LHCN-M2 (cell line): ENCODE measurements at regions not wholly inside any gene's neighbourhood (a gene's known extent, or its start where the extent isn't known, plus 50 kb on each side); places are given as distances from the start of the nearest gene placed in this dataset.

Source experiments
- DNase-seq: peaks from one replicate; pipeline ENCODE4 v3.0.0-alpha.2; 2012; ENCODE audit warnings: low read depth

DNA sequence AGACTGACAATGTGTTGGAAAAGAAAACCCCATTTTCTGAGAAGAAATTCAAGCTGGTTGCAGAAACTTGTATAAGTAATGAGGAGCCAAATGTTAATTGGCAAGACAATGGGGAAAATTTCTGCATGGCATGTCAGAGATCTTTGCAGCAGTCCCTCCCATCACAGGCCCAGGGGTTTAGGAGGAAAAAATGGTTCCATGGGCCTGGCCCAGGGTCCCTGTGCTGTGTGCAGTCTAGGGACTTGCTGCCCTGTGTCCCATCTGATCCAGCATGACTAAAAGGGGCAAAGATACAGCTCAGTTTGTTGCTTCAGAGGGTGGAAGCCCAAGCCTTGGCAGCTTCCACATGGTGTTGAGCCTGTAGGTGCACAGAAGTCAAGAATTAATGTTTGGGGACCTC lies 440.3 kb upstream of the TPK1 start:
- no peak for DNase-seq

DNA sequence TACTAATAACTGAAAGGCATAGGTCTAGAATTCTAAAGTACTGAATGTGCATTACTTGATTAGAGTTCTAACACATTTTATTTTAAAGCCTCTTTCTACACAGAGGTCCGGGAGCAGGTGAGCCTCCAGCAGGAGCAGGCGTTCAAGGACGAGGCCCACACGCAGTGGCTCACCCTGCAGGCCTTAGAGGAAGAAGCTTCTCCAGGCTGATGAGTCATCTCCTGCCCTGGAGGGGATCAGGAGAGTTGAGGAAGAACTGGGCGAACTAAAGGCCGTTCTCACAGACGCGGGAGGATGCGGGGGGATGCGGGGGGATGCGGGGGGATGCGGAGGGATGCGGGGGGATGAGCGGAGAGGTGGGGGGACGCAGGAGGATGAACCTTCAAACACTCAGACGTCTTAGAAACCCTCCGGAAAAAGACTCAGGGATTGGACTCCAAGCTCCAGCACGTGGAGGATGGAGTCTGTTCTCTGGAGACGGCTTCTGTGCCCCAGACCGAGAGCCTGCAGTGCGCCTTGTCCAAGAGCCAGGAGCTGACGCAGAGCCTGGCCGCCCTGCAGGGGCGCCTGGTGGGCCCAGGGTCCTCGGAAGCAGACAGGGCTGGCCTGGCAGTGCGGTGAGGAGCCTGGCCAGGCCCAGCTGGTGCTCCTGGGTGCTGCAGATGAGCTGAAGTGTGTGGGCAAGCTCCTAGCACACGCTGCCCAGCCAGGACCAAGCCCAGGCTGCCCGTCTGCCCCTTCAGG lies 433.7 kb upstream of the TPK1 start:
- DNase-seq, result no peak

DNA sequence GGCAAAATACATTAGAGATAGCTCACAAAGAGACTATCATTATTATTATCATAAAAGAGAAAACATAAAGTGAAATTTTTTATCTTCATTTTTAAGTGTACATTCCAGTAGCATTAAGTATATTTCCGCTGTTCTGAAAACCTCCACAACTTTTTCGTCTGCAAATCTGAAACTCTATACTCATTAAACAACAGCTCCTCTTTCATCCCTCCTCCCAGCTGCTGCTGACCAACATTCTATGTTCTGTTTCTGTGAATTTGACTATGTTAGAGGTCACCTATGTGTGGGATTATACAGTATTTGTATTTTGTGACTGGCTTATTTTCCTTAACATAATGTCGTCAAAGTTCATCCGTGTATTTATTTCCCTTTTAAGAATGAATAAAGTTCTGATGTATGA lies 429.3 kb upstream of the TPK1 start:
- DNase-seq, result no peak

DNA sequence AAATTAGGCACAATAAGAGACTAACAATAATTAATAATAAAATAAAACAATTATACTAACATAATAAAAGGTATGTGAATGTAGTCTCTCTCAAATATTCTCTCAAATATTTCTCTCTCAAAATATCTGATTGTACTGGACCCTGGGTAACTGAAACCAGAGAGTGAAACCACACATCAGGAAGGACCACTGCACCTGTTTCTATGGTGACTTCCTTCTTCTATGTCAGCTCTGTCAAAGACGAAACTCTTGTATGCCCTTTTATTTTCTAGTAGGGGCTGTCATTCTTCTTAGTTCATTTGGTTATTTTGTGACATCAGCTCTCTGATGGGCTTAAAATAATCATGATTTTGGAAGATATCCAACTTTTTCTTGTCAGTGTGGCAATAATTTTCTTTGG lies 428.0 kb upstream of the TPK1 start:
- DNase-seq, result no peak

DNA sequence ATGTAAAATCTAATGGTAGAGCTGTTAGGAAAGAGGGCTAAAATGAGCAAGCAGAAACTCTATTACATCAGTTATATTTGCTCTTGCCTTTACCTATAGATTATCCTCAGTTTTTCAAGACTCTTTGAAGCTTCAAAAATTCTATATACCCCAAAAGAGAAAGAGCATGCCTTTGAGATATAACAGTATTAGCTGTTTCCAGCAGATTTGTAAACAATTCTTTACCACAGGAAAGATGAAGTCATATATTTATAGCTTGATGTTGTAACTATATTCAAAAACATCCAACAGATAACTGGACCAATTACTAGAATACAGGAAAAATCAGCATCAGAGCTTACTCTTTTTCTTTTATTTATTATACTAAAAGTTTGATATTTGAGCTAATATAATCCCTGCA lies 416.2 kb upstream of the TPK1 start:
- DNase-seq, result no peak

DNA sequence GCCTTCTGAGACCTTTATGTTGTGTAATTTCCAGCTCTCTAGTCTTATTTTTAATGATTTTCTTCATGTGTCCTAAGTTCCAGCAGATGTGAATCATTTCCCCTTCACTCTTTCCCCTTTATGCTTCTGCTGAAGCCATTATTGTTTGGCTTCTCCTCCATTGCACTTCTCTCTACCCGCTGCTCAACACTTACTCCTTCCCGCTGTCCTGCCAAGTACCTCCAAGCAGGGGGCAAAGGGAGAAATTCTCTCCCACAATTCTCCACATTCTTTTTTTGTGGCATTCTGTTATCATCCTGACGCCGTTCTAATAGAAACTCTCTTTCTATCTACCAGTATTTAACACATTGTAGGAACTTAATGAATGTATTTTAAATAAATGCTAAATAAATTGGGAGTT lies 388.9 kb upstream of the TPK1 start:
- no peak for DNase-seq

DNA sequence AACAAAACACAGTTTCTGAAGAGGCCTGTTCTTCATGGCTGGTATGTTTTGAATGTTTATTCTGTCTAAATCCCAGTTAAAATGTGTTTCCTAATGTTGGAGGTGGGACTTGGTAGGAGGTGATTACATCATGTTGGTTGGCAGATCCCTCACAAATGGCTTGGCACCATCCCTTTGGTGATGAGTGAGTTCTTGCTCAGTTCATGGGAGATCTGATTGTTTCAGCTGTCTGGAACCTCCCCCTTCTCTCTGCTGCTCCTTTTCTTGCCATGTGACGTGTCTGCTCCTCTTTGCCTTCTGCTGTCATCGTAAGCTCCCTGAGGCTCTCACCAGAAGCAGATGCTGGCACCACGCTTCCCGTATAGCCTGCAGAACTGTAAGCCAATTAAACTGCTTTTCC lies 383.6 kb upstream of the TPK1 start:
- DNase-seq, result no peak

DNA sequence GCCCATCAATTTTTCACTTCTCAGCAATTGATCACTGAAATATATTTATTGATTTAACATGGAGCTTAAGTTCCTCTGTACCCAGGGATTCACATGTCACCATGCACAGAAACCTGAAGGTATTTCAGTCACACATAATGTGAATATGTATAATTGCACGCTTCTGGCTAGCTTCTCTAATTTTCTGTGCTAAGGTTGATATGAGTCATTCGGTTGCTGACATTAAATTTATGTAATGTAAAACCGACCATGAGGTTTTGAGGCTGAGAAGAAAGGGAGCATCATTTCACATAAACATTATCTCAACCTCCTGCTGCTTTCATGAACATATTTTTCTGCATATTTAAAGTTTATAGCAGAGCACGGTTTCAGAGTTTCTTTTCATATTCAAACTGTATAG lies 381.0 kb upstream of the TPK1 start:
- no peak for DNase-seq

DNA sequence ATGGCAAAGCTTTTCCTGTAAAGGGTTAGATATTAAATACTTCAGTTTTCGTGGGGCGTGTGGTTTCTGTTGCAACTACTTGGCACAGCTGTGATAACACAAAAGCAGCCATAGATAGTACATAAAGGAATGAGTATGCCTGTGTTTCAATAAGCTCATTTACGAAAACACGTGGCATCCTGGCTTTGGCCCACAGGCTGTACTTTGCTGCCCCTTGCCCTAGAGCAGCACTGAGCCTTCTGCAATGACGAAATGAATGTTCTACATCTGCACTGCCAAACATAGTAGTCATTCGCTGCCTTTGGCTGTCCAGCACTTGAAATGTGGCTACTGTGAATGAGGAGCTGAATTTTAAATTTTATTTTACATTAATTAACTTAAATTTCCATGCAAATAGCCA lies 376.2 kb upstream of the TPK1 start:
- no peak for DNase-seq

DNA sequence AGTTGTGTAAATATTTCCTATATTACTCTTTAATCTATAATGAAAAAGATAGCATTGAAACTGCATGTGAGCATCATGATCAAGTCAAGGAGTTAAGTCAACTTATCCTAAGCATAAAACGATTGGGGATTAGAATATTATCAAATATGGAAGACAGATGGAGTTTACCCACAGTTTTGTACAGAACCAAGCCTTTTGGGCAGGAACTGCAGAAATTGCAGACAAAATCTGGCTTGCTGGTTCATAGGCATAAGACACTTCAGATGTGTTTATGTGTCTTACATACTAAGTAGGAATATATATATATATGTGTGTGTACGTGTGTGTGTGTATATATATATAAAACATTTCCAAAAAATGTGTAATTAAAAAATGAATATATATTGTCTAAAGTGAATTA lies 375.4 kb upstream of the TPK1 start:
- DNase-seq, result no peak

DNA sequence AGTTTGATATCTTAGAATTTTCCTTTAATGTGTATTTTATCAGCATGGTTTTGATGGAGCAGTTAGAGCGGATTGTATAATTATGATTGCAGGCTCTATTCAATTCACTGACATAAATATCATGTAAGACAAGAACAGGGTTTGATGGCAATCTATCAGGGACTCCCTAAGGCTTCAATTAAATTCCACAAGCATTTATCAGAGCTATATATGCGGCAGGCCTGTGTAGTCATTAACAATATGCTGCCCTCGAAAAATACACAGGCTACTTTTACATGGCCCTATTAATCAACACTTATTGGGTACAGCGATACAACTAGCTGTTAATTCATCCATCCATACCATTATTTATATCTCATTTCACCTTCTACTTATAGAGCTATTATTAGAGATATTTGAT lies 358.1 kb upstream of the TPK1 start:
- no peak for DNase-seq

DNA sequence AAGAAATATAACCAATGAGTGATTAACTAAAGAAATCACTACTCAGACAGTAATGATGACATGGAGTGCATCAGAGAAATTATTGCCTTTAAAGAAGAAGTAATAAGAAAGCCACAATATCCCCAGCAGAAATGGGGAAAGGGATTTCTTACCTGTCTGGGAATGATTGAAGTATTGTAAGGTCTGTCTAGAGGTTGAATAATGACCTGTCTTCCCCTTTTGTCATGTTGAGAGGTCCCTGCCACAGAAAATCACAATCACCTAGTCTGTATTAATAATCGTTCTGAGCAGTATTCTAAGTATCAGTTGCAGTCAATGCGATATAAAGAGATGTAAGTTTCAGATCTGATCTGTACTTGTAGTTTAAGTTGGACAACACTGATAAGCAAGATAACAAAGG lies 349.1 kb upstream of the TPK1 start:
- DNase-seq, result no peak

DNA sequence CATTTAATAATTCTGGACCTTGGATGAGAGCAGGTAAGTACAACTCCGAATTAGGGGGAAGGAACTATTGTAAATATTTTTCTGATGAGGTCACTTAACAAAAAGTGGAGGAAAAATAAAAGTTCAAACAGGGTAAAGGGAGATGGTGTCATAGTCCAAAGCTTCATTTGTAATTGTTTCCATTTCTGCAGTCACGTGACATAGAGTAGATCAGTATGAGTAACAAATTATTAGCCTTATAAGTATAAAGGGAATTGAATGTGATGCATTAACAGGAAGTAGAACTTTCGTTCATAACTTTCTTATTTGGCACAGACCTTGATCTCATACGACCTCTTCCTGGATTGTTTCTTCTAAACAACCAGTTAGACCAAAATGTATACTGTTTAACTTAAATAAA lies 347.2 kb upstream of the TPK1 start:
- DNase-seq, result no peak

DNA sequence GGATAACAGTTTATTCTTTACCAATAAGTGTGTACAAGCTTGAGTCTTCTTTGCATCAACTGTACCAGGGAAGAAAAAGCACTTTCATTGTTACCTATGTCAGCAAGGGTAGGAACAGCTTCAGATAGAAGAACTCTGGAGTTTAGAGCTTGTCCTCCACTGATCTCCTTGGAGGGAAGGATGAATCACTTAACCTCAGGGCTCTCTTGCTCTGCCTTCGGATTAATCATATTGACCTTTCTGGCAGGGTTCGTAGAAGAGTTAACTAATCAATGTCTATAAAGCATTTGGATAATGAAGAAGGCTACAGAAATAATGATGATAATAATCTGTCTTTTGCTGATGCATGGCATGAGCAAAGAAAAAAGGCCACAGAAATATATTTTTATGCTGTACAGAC lies 339.5 kb upstream of the TPK1 start:
- DNase-seq, result no peak

DNA sequence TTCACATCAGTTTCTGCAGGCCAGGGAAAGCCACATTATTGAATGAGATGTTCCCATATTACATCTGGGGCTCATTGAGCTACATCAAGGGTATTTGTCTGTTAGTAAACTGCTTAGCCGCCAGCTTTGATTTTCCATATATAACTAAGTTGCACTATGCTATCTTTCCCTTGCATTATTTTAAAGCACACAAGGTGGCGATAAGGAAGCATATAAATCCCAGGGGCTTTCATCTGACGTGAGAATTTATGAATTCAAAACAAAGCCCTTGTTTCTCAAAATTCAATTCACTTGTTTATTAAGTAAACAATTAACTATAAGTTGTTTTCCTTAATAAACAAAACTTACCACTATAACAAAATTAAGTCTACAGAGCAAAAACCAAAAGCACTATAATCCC lies 334.1 kb upstream of the TPK1 start:
- DNase-seq, result no peak

DNA sequence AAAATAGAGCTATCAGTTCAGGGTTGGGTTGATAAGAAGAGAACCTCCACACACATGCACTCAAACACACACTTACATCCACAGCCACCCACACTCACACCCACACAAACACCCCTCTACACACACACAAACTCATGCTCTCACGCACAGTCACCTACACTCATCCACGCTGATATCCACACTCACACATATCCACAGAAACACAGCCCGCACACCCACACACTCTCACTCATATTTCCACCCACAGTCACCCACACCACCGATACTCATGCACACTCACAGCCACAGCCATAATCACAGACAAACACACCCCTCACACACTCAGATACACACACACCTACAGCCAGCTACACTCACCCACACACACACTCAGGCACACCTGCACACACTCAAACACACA lies 333.0 kb upstream of the TPK1 start:
- no peak for DNase-seq

DNA sequence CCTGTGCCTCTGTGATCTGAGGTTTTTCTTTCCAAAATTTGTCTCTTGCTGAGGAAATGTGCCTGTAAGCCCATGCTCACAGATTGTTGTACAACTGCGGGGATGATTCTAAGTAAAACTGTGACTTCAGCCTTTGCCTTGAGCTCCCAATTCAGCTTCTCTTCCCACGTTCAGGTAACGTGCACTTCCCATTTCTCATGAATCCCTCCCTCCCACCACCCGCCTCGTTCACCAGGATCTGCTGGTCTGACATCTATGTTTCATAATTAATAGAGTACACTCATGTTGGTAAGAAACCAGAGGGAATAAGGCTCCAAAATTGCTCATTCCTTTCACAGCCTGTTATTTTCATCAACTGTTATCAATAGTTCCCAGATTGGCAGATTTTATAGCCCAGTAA lies 332.6 kb upstream of the TPK1 start:
- DNase-seq, result no peak

DNA sequence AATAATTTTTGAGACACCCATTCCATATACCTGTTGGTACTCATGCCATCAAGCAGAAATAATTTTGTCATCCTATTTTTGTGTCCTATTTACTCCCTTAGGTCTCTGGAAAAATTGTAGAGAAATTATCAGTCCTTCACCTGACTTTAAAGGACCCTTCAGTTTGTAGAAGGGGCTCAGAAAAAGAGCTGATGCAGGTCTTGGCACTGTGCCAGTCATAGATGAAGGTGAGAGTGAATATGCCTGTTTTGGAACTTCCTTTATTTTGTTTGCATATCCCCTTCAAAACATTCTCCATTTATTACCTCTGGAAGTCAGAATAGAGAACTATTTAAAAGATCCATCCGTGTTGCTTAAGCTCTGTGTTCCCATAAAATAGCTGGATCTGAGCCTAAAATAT lies 321.0 kb upstream of the TPK1 start:
- DNase-seq, result no peak

DNA sequence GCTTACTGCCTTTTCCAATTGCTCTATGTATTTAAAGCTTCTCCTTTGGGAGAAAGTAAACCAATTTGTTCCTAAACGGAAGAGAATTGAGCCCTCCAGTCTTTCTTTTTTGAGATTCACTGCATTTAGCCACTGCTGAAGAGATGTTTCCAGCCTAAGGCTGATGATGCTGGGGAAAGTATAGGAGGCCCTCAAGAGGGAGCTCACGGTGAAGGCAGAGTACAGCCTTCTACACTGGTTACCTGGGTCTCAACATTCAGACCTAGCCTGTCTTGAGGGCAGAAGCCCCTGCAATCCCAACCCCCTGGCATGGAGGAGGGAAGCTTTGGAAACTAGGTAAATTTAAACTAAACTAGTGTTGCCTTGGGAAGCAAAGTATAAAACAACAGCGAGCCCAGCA lies 316.7 kb upstream of the TPK1 start:
- DNase-seq, result no peak

DNA sequence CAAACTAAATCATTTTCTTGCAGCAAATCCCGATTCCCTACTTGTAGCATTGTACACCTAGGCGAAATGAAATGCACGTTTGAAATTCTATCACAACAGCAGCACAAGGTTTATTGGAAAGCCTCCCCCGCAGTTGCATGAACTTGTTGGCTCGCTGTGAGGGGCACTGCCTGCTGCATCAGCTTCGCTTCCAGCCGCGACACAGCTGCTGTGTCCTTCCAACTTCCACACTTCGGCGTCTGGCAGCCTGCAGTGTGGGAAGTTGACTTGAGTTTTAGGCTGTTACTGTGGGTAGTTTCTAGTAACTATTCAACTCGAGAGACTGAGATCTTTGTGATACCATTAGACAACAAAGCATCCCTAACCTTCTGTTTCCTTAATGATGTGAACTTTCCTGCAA lies 315.8 kb upstream of the TPK1 start:
- no peak for DNase-seq

DNA sequence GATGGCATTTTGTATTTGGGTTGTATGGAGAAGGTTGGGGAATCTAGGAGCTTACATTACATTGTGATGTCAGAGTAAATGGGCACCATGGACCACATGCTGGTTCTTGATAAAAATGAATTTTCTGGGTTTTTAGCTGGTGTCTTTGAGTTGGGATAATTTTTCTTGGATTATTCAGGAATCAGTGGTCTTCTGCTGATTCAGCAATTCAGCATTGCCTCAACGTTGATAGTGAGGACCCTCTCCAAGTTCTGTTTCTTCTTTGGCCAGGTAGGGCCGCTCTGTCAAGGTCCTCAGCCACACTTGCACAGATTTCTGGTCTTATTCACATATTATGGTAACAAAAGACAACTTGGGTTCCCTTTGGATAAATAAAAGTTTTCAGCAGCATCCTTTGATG lies 312.0 kb upstream of the TPK1 start:
- no peak for DNase-seq

DNA sequence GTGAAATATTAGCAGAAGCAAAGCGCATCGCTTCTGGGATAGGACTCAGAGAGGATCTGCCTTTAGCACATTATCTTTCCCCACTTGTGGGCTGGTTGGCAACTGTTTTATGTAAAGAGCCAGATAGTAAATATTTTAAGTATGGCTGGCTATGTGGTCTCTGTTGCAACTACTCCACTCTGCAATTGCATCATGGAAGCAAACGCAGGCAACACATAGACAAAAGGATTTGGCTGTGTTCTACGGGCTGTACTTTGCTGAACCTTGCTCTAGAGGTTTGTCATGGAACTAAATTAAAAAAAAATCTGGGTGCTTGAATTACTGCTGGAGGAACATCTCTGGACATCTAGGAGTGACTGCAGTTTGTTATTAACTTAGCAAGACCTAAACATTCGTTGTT lies 307.8 kb upstream of the TPK1 start:
- DNase-seq, result no peak

DNA sequence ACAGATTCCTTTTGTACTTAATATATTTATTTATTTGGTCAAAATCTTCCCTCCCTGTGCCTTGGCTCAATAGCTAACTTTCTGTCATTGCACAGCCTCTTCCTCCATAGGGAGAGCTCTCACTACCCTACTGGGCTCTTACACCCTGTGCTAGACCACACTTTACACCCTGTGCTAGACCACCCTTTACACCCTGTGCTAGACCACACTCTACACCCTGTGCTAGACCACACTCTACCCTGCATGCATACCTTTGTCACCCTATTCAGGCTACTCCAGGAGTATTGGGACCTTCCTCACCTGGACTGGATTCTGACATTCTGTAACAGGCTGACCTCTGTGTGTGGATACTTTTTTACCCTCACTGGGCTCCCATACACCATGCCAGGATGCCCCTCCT lies 298.5 kb upstream of the TPK1 start:
- DNase-seq, result no peak

DNA sequence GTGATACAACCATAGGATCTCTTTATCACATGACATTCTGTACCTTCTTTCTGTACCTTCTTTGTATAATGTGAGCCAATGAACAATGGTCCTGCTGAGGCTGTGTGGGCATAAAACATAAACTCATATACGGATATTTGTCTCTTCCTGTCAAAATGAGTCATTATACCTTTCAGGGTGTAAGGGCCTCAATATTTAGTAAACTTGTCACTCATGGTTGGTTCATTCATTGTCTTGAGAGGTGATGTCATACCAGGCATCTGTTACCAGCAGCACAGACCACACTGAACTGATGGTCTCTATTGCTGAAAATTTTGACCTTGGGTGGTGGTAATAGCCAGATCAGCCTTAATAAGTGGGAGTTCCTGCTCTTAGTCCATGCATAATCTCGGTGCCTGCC lies 287.6 kb upstream of the TPK1 start:
- DNase-seq, result no peak
